SK-N-SH treated with all-trans-retinoic acid at 6 μM for 48 hours (cell line): ENCODE measurements at regions not wholly inside any gene's neighbourhood (a gene's known extent, or its start where the extent isn't known, plus 50 kb on each side); places are given as distances from the start of the nearest gene placed in this dataset.

Experiments
- ATAC-seq: fragments of 200-7000 bp; cut with Tn5 transposase; 3 replicates; pipeline ENCODE4 v1.9.1; 2020; ENCODE audit warnings: mild to moderate bottlenecking, moderate library complexity
- ARNTL ChIP-seq: fragments of 450-650 bp; formaldehyde crosslinking; IDR thresholded peaks from 2 replicates; pipeline ENCODE4 v1.5.0; 2020; ENCODE audit warnings: low read depth, mild to moderate bottlenecking, moderate library complexity, borderline replicate concordance
- BACH2 ChIP-seq: fragments of 250-450 bp; sonication (Bioruptor Pico); IDR thresholded peaks from 2 replicates; pipeline ENCODE4 v1.9.0; 2021; ENCODE audit warnings: mild to moderate bottlenecking, borderline replicate concordance
- CREB5 ChIP-seq: fragments of 250-450 bp; sonication (Bioruptor Pico); IDR thresholded peaks from 2 replicates; pipeline ENCODE4 v1.5.1; 2020; ENCODE audit warnings: low read depth, mild to moderate bottlenecking, moderate library complexity
- CSDC2 ChIP-seq: fragments of 250-450 bp; sonication (Bioruptor Pico); IDR thresholded peaks from 2 replicates; pipeline ENCODE4 v1.5.0; 2020; ENCODE audit warnings: mild to moderate bottlenecking, moderate library complexity
- CSRNP3 ChIP-seq: fragments of 250-450 bp; sonication (Bioruptor Pico); IDR thresholded peaks from 2 replicates; pipeline ENCODE4 v1.5.1; 2021; ENCODE audit warnings: mild to moderate bottlenecking, moderate library complexity
- GLIS3 ChIP-seq: fragments of 250-450 bp; sonication (Bioruptor Pico); IDR thresholded peaks from 2 replicates; pipeline ENCODE4 v1.5.0; 2020; ENCODE audit warnings: mild to moderate bottlenecking, moderate library complexity
- ISL1 ChIP-seq: fragments of 250-450 bp; sonication (Bioruptor Pico); IDR thresholded peaks from 2 replicates; pipeline ENCODE4 v2.1.2; 2022; ENCODE audit warnings: mild to moderate bottlenecking, moderate library complexity
- POU6F1 ChIP-seq: fragments of 250-450 bp; sonication (Bioruptor Pico); IDR thresholded peaks from 2 replicates; pipeline ENCODE4 v1.8.0; 2021; ENCODE audit warnings: low read depth, mild to moderate bottlenecking, moderate library complexity, borderline replicate concordance
- PPARA ChIP-seq: fragments of 250-450 bp; sonication (Bioruptor Pico); IDR thresholded peaks from 2 replicates; pipeline ENCODE4 v1.5.0; 2020; ENCODE audit warnings: mild to moderate bottlenecking, borderline replicate concordance
- RARB ChIP-seq: fragments of 250-450 bp; sonication (Bioruptor Pico); IDR thresholded peaks from 2 replicates; pipeline ENCODE4 v1.8.0; 2021; ENCODE audit warnings: mild to moderate bottlenecking, moderate library complexity
- SNAI2 ChIP-seq: fragments of 250-450 bp; sonication (Bioruptor Pico); IDR thresholded peaks from 2 replicates; pipeline ENCODE4 v1.5.0; 2020; ENCODE audit warnings: mild to moderate bottlenecking, moderate library complexity
- TCF4 ChIP-seq: fragments of 250-450 bp; sonication (Bioruptor Pico); IDR thresholded peaks from 2 replicates; pipeline ENCODE4 v1.8.0; 2021; ENCODE audit warnings: mild to moderate bottlenecking, moderate library complexity, borderline replicate concordance
- TOX ChIP-seq: fragments of 250-450 bp; sonication (Bioruptor Pico); IDR thresholded peaks from 2 replicates; pipeline ENCODE4 v1.8.0; 2021; ENCODE audit warnings: mild to moderate bottlenecking, moderate library complexity, borderline replicate concordance
- ZC3H10 ChIP-seq: fragments of 250-450 bp; sonication (Bioruptor Pico); IDR thresholded peaks from 2 replicates; pipeline ENCODE4 v1.5.1; 2021; ENCODE audit warnings: mild to moderate bottlenecking, moderate library complexity
- ZFP3 ChIP-seq: fragments of 250-450 bp; sonication (Bioruptor Pico); IDR thresholded peaks from 2 replicates; pipeline ENCODE4 v1.5.0; 2020; ENCODE audit warnings: mild to moderate bottlenecking, moderate library complexity
- ZFP30 ChIP-seq: fragments of 450-650 bp; formaldehyde crosslinking; IDR thresholded peaks from 2 replicates; pipeline ENCODE4 v1.5.0; 2022; ENCODE audit warnings: mild to moderate bottlenecking, moderate library complexity
- ZNF8 ChIP-seq: fragments of 450-650 bp; formaldehyde crosslinking; IDR thresholded peaks from 2 replicates; pipeline ENCODE4 v1.5.0; 2020; ENCODE audit warnings: mild to moderate bottlenecking, moderate library complexity
- TF ChIP-seq, protein P1 (sequence below): fragments of 250-450 bp; sonication (Bioruptor Pico); IDR thresholded peaks from 2 replicates; pipeline ENCODE4 v1.5.0; 2020; ENCODE audit warnings: mild to moderate bottlenecking, moderate library complexity
- TF ChIP-seq, protein P2 (sequence below): fragments of 250-450 bp; sonication (Bioruptor Pico); IDR thresholded peaks from 2 replicates; pipeline ENCODE4 v1.8.0; 2020; ENCODE audit warnings: mild to moderate bottlenecking, moderate library complexity, borderline replicate concordance

DNA sequence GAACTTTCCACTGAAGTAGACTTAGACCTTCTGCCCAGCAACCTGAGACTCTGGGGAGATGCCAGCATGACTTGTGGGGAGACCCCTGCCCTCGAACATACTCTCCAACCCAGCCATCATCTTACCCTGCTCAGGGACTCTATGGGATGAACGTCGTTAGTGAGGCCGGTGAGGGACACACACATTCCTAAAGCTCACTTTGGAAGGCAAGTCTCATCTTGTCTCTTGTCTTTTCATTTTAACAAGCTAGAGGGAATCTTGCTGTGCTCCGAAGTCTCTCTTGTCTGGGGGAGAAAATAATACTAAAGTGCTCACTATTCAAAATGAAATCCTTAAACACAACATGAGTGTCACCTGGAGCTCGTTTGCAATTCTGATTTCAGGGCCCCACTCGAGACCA is 239.5 kb upstream of the HES1 start:
- ATAC-seq, result no peak
- TF ChIP-seq, protein P1, sequence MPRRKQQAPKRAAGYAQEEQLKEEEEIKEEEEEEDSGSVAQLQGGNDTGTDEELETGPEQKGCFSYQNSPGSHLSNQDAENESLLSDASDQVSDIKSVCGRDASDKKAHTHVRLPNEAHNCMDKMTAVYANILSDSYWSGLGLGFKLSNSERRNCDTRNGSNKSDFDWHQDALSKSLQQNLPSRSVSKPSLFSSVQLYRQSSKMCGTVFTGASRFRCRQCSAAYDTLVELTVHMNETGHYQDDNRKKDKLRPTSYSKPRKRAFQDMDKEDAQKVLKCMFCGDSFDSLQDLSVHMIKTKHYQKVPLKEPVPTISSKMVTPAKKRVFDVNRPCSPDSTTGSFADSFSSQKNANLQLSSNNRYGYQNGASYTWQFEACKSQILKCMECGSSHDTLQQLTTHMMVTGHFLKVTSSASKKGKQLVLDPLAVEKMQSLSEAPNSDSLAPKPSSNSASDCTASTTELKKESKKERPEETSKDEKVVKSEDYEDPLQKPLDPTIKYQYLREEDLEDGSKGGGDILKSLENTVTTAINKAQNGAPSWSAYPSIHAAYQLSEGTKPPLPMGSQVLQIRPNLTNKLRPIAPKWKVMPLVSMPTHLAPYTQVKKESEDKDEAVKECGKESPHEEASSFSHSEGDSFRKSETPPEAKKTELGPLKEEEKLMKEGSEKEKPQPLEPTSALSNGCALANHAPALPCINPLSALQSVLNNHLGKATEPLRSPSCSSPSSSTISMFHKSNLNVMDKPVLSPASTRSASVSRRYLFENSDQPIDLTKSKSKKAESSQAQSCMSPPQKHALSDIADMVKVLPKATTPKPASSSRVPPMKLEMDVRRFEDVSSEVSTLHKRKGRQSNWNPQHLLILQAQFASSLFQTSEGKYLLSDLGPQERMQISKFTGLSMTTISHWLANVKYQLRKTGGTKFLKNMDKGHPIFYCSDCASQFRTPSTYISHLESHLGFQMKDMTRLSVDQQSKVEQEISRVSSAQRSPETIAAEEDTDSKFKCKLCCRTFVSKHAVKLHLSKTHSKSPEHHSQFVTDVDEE, result no peak
- TF ChIP-seq ZNF8 (CRISPR knock-in tag), result no peak
- TF ChIP-seq POU6F1 (CRISPR knock-in tag), result no peak
- TF ChIP-seq PPARA, result no peak
- TF ChIP-seq CSRNP3, result no peak
- TF ChIP-seq TCF4 (CRISPR knock-in tag), result no peak

- no peak for ATAC-seq
- TF ChIP-seq BACH2, result no peak
- TF ChIP-seq POU6F1 (CRISPR knock-in tag), result no peak
- TF ChIP-seq ARNTL (CRISPR knock-in tag), result no peak
- no peak for TF ChIP-seq ZC3H10 (CRISPR knock-in tag)
- TF ChIP-seq CSDC2 (CRISPR knock-in tag), result no peak
- TF ChIP-seq ZFP30 (CRISPR knock-in tag), result no peak
- TF ChIP-seq, protein P2, sequence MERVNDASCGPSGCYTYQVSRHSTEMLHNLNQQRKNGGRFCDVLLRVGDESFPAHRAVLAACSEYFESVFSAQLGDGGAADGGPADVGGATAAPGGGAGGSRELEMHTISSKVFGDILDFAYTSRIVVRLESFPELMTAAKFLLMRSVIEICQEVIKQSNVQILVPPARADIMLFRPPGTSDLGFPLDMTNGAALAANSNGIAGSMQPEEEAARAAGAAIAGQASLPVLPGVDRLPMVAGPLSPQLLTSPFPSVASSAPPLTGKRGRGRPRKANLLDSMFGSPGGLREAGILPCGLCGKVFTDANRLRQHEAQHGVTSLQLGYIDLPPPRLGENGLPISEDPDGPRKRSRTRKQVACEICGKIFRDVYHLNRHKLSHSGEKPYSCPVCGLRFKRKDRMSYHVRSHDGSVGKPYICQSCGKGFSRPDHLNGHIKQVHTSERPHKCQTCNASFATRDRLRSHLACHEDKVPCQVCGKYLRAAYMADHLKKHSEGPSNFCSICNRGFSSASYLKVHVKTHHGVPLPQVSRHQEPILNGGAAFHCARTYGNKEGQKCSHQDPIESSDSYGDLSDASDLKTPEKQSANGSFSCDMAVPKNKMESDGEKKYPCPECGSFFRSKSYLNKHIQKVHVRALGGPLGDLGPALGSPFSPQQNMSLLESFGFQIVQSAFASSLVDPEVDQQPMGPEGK (CRISPR knock-in tag), result no peak
- no peak for TF ChIP-seq SNAI2 (CRISPR knock-in tag)
- TF ChIP-seq ZNF8 (CRISPR knock-in tag), result no peak
- no peak for TF ChIP-seq ISL1 (CRISPR knock-in tag)
- TF ChIP-seq CSRNP3, result no peak
- no peak for TF ChIP-seq ZFP3 (CRISPR knock-in tag)
- TF ChIP-seq TOX (CRISPR knock-in tag), result no peak
- no peak for TF ChIP-seq RARB (CRISPR knock-in tag)
- TF ChIP-seq GLIS3 (CRISPR knock-in tag), result no peak
- TF ChIP-seq CREB5 (CRISPR knock-in tag), result no peak
Observed at GRCh38 chr3:193897288-193897687, 238.7 kb upstream of the HES1 start.
